Testis (tissue), 2 donors: ENCODE measurements at regions not wholly inside any gene's neighbourhood (a gene's known extent, or its start where the extent isn't known, plus 50 kb on each side); places are given as distances from the start of the nearest gene placed in this dataset.

ENCODE experiments used
- DNase-seq: peaks from one replicate; pipeline ENCODE4 v3.0.0-alpha.2; 2019
- H3K27ac ChIP-seq, 2 donors: fragments of 200-600 bp; sonication (generic); one replicate each; pipeline ENCODE4 v1.5.1; 2019
- H3K27me3 ChIP-seq: fragments of 200-600 bp; sonication (generic); one replicate; pipeline ENCODE4 v1.5.1; 2019
- H3K36me3 ChIP-seq: fragments of 200-600 bp; sonication (generic); one replicate; pipeline ENCODE4 v1.5.1; 2017; ENCODE audit warnings: low read depth; ENCODE audit errors: missing control alignments
- H3K4me1 ChIP-seq: fragments of 200-600 bp; sonication (generic); one replicate; pipeline ENCODE4 v1.5.1; 2019
- H3K4me3 ChIP-seq, 2 donors: fragments of 200-600 bp; sonication (generic); one replicate each; pipeline ENCODE4 v1.5.1; 2017 to 2019
- H3K9me3 ChIP-seq: fragments of 200-600 bp; sonication (generic); one replicate; pipeline ENCODE4 v1.5.1; 2017
- POLR2A ChIP-seq: fragments of 450-650 bp; IDR thresholded peaks from one replicate; pipeline ENCODE4 v1.6.1; 2017; ENCODE audit warnings: antibody characterized with exemption, mild to moderate bottlenecking, moderate library complexity
- WGBS, 2 donors: methylation state at CpG; one replicate each; pipeline ENCODE4 v1.1.5; 2018; 5-methylcytosine and 5-hydroxymethylcytosine counted together
- intact Hi-C: fragments of 100-400 bp; cut with DNase I; formaldehyde crosslinking; loops from one replicate; pipeline ENCODE4 v1.15.1; 2023; ENCODE audit warnings: low total_unique reads
- TF ChIP-seq, protein P1 (sequence below), 3 experiments: fragments of 450-650 bp in 2 of 3; fragments of 200-600 bp in 1 of 3; sonication (generic) in 1 of 3; IDR thresholded peaks; one replicate each; pipeline ENCODE4 v1.5.1; 2016 to 2019; ENCODE audit warnings: antibody characterized with exemption in 3 of 3, mild to moderate bottlenecking in 2 of 3, moderate library complexity in 1 of 3

DNA sequence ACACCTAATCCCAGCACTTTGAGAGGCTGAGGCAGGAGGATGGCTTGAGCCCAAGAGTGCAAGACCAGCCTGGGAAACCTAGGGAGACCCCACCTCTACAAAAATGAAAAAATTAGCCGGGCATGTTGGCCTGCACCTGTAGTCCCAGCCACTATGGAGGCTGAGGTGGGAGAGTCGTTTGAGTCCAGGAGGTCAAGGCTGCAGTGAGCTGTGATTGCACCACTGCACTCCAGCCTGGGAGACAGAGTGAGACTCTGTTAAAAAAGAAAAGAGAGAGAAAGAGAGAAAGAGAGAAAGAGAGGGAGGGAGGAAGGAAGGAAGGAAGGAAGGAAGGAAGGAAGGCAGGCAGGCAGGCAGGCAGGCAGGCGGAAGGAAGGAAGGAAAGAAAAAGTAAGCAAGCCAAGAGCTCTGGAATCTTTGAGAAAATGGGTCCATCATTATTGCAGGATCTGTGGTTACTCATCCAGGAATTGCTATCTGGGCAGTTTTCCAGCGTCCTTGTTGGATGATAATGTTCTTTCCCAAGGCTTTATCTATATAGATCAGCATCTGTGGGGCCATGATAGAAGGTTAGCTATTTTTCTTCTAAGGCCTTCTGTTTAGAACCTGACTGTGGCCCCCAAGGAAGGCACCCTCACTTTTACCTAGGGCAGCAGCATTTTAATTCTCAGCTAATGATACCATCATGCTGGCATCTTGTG, 533.2 kb upstream of the CDH5 start:
- TF ChIP-seq, protein P1, sequence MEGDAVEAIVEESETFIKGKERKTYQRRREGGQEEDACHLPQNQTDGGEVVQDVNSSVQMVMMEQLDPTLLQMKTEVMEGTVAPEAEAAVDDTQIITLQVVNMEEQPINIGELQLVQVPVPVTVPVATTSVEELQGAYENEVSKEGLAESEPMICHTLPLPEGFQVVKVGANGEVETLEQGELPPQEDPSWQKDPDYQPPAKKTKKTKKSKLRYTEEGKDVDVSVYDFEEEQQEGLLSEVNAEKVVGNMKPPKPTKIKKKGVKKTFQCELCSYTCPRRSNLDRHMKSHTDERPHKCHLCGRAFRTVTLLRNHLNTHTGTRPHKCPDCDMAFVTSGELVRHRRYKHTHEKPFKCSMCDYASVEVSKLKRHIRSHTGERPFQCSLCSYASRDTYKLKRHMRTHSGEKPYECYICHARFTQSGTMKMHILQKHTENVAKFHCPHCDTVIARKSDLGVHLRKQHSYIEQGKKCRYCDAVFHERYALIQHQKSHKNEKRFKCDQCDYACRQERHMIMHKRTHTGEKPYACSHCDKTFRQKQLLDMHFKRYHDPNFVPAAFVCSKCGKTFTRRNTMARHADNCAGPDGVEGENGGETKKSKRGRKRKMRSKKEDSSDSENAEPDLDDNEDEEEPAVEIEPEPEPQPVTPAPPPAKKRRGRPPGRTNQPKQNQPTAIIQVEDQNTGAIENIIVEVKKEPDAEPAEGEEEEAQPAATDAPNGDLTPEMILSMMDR (IDR thresholded peaks at IDR 0.05) = no peak
- TF ChIP-seq POLR2A = no peak
- no peaks in the 10 kb centered on the region for H3K4me1 ChIP-seq
- H3K4me3 ChIP-seq = no peak overlapping the region
- H3K27ac ChIP-seq = no peak overlapping the region
- no peaks in the 10 kb centered on the region for H3K9me3 ChIP-seq
- 60% methylated on average over 4 of the region's 4 CpGs for WGBS, 2 donors
- no peaks in the 10 kb centered on the region for H3K36me3 ChIP-seq
- intact Hi-C loops = no loop called here
- no peaks in the 10 kb centered on the region for H3K27me3 ChIP-seq
- DNase-seq = no peak

DNA sequence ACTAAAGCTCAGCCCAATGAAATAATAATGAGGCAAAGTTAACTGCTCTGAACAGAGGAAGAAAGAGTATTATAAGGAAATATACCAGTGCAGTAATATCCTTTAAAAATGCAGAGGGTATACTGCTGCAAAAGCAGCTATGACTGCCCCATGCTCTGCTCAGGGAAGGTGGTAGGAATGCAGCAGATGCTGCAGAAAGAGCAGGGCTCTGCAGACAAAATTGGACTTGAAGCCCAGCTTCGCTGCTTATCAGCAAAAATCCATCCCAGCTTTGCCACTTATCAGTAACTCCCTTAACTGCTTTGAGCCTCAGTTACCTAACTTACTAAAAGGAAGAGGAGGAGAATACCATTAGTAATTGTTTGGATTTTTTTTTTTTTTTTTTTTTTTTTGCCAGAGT, 533.8 kb upstream of the CDH5 start:
- intact Hi-C loops = no loop called here
- no peak for DNase-seq
- no peaks in the 10 kb centered on the region for H3K9me3 ChIP-seq
- no peak overlapping the region for H3K4me3 ChIP-seq
- H3K4me1 ChIP-seq = no peaks in the 10 kb centered on the region
- H3K27me3 ChIP-seq = no peaks in the 10 kb centered on the region
- H3K36me3 ChIP-seq = no peaks in the 10 kb centered on the region
- no peak overlapping the region for H3K27ac ChIP-seq
- WGBS, 2 donors = 64 to 72% methylated on average over 1 of the region's 1 CpG
- TF ChIP-seq, protein P1 (IDR thresholded peaks at IDR 0.05) = no peak
- no peak for TF ChIP-seq POLR2A

DNA sequence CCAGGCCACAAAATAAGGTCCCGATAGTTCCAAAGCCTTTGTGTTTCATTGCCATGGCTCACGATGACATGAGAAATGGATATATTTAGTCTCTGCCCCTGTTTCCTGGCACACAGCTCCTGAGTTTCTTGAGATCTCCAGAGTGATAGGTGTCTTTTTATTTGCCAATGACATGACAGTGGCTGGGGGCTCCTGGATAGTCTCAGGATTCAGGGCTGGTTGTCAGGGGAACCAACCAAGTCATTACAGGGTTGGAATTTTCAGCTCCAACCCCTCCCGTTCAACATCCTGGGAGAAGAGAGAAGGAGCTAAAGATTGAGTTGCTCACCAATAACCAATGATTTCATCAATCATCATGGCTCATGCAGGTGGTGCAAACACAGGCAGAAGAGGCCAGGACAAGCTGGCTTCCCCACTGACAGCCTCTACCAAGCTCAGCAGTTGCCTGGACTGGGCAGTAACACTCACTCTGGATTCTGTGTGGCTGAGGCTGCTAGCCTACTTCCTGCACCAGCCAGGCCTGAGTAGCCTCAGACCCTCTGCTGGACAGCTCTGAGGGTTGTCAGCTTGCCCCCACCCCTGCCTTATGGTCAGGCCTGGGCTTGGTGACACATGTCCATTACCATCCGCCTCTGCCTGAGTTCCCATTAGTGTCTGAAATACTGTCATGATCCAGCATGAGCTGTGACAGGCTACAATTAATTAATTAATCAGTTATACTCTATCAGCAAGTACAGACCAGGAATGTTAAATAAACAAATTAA, 534.4 kb upstream of the CDH5 start:
- Histone ChIP-seq H3K4me3 (no peak overlapping the region), H3K36me3 (no peaks in the 10 kb centered on the region), H3K4me1 (no peaks in the 10 kb centered on the region), H3K27me3 (no peaks in the 10 kb centered on the region), H3K9me3 (no peaks in the 10 kb centered on the region), H3K27ac (no peak overlapping the region)
- no peak for TF ChIP-seq POLR2A
- TF ChIP-seq, protein P1 (IDR thresholded peaks at IDR 0.05) = no peak
- 88 to 95% methylated on average over 4 of the region's 4 CpGs for WGBS, 2 donors
- intact Hi-C loops = no loop called here
- DNase-seq = no peak

DNA sequence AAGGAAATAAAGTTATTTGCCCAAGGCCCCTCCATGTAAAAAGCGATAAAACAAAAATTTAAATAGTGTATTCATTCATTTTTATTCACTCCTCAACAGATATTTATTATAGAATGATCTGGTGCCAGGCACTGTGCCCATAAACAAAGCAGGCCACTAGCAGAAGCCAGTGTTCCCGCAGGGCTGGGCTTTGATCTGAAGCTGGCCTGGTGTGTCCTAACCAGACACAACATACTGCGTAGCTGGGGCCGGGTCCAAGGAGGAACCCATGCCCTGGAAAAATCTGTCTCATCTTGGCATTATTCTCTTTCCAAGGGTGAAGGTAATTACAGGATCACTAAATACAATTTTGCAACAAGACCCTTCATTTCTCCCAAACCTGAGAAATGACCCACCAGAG, 537.4 kb upstream of the CDH5 start:
- H3K27ac ChIP-seq = no peak overlapping the region
- no peak for DNase-seq
- no peaks in the 10 kb centered on the region for H3K4me1 ChIP-seq
- 91 to 98% methylated on average over 4 of the region's 4 CpGs for WGBS, 2 donors
- TF ChIP-seq POLR2A = no peak
- no peaks in the 10 kb centered on the region for H3K36me3 ChIP-seq
- no peak overlapping the region for H3K4me3 ChIP-seq
- H3K27me3 ChIP-seq = no peaks in the 10 kb centered on the region
- H3K9me3 ChIP-seq = no peaks in the 10 kb centered on the region
- intact Hi-C loops = no loop called here

DNA sequence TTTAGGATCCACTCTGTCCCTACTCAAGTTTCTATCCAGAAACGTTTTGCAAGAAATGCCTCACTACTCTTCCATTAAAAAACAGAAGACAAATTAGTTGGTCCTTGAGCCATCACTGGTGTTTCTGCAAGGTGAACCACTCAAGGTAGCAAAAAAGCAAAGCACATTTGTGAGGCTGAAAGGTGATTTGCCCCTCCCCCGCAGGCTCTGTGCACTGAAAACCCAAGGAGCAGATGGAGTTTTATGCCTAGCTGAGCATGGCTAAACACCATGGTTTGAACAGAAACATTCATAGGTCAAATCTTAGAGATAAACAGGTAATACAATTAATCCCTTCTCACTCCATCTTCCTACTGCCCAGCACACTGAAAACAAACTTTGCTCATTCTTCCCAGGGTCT, 538.2 kb upstream of the CDH5 start:
- Histone ChIP-seq H3K27me3 (no peaks in the 10 kb centered on the region), H3K36me3 (no peaks in the 10 kb centered on the region), H3K4me3 (no peak overlapping the region), H3K9me3 (no peaks in the 10 kb centered on the region), H3K4me1 (no peaks in the 10 kb centered on the region), H3K27ac (no peak overlapping the region)
- intact Hi-C loops = no loop called here
- WGBS, 2 donors = 75 to 77% methylated on average over 2 of the region's 2 CpGs
- TF ChIP-seq POLR2A = no peak
- TF ChIP-seq, protein P1 (IDR thresholded peaks at IDR 0.05) = no peak
- no peak for DNase-seq
